ENCODE measurements at regions not wholly inside any gene's neighbourhood (a gene's known extent, or its start where the extent isn't known, plus 50 kb on each side); places are given as distances from the start of the nearest gene placed in this dataset.
"Not testable (repeated sequence)": the region's sequence is repeated elsewhere in the genome, so short reads cannot be mapped to it uniquely, and the experiment has no call there.

GRCh38 chr20:57108742-57109570 lies 157.5 kb downstream of the BMP7 start:
- in situ Hi-C loops (cut with MboI; ENCODE audit: low sequenced_read_pairs): no loop called here

GRCh38 chr20:57109571-57109953 lies 156.9 kb downstream of the BMP7 start:
- in situ Hi-C loops (cut with MboI; ENCODE audit: low sequenced_read_pairs): no loop called here

GRCh38 chr20:57110121-57111027 lies 156.1 kb downstream of the BMP7 start:
- in situ Hi-C loops (cut with MboI; ENCODE audit: low sequenced_read_pairs): not testable (repeated sequence)

GRCh38 chr20:57111028-57111373 lies 155.4 kb downstream of the BMP7 start:
- in situ Hi-C loops (cut with MboI; ENCODE audit: low sequenced_read_pairs): no loop called here

- in situ Hi-C loops (cut with MboI; ENCODE audit: low sequenced_read_pairs): no loop called here
Observed at GRCh38 chr20:57112448-57112847, 154.0 kb downstream of the BMP7 start.

- in situ Hi-C loops (cut with MboI; ENCODE audit: low sequenced_read_pairs): no loop called here
Observed at GRCh38 chr20:57114290-57115005, 152.0 kb downstream of the BMP7 start.

- in situ Hi-C loops (cut with MboI; ENCODE audit: low sequenced_read_pairs): no loop called here
Observed at GRCh38 chr20:57117296-57117695, 149.1 kb downstream of the BMP7 start.

GRCh38 chr20:57118107-57118769 lies 148.2 kb downstream of the BMP7 start:
- in situ Hi-C loops (cut with MboI; ENCODE audit: low sequenced_read_pairs): no loop called here
